CD14-positive monocyte (primary cell): ENCODE measurements at regions not wholly inside any gene's neighbourhood (a gene's known extent, or its start where the extent isn't known, plus 50 kb on each side); places are given as distances from the start of the nearest gene placed in this dataset.

Experiments
- DNase-seq, 3 donors: peaks; one replicate each; pipeline ENCODE4 v3.0.0-alpha.2; 2011 to 2022
- H2AFZ ChIP-seq: 2 replicates; pipeline ENCODE4 v1.6.0; 2012; ENCODE audit warnings: mild to moderate bottlenecking, low read depth, low read length, inconsistent platforms; ENCODE audit not compliant: insufficient read depth, poor library complexity, severe bottlenecking
- H3K27ac ChIP-seq, 2 donors: 1 replicate in 1 of 2; 2 replicates in 1 of 2; pipeline ENCODE4 v1.5.1; 2012 to 2013; ENCODE audit warnings: low read length in 2 of 2, control low read depth in 1 of 2, inconsistent platforms in 1 of 2, low read depth in 1 of 2, mild to moderate bottlenecking in 1 of 2
- H3K27me3 ChIP-seq, 2 donors: one replicate each; pipeline versions ENCODE4 v1.6.0 to v1.6.1; 2011 to 2013; ENCODE audit warnings: low read length in 2 of 2; ENCODE audit not compliant: control insufficient read depth in 2 of 2, insufficient read depth in 2 of 2
- H3K36me3 ChIP-seq, 2 donors: replicated peaks in 1 of 2; 1 replicate in 1 of 2; 2 replicates in 1 of 2; pipeline versions ENCODE4 v1.5.1 to v1.6.1; 2012 to 2013; ENCODE audit warnings: low read length in 2 of 2, control low read depth in 1 of 2, inconsistent platforms in 1 of 2, mild to moderate bottlenecking in 1 of 2; ENCODE audit not compliant: insufficient read depth in 2 of 2, control insufficient read depth in 1 of 2
- H3K4me1 ChIP-seq, 2 donors: 1 replicate in 1 of 2; 2 replicates in 1 of 2; pipeline versions ENCODE4 v1.5.1 to v1.6.1; 2012 to 2013; ENCODE audit warnings: low read length in 2 of 2, control low read depth in 1 of 2, inconsistent platforms in 1 of 2, mild to moderate bottlenecking in 1 of 2, moderate library complexity in 1 of 2; ENCODE audit not compliant: insufficient read depth in 2 of 2, control insufficient read depth in 1 of 2
- H3K4me2 ChIP-seq: replicated peaks from 2 replicates; pipeline ENCODE3; 2012; ENCODE audit warnings: low read length, moderate library complexity, mild to moderate bottlenecking; ENCODE audit not compliant: poor library complexity, severe bottlenecking; ENCODE audit errors: extremely low read depth
- H3K4me3 ChIP-seq, 3 experiments: fragments of 200-600 bp in 1 of 3; sonication (generic) in 1 of 3; replicated peaks in 1 of 3; 1 replicate in 2 of 3; 2 replicates in 1 of 3; pipeline ENCODE4 v1.5.1; 2011 to 2013; ENCODE audit warnings: low read length in 3 of 3, mild to moderate bottlenecking in 3 of 3, control low read depth in 2 of 3, low read depth in 2 of 3, inconsistent platforms in 1 of 3, moderate library complexity in 1 of 3
- H3K79me2 ChIP-seq: 2 replicates; pipeline ENCODE4 v1.6.0; 2012; ENCODE audit warnings: mild to moderate bottlenecking, control low read depth, inconsistent platforms, low read length, moderate library complexity; ENCODE audit not compliant: insufficient read depth
- H3K9ac ChIP-seq: 2 replicates; pipeline ENCODE4 v1.6.0; 2017; ENCODE audit warnings: low read length, mild to moderate bottlenecking; ENCODE audit not compliant: insufficient read depth, poor library complexity, severe bottlenecking
- H3K9me3 ChIP-seq, 2 donors: replicated peaks in 1 of 2; 1 replicate in 1 of 2; 2 replicates in 1 of 2; pipeline versions ENCODE4 v1.5.1 to v1.6.1; 2012 to 2013; ENCODE audit warnings: low read length in 2 of 2, control low read depth in 1 of 2; ENCODE audit not compliant: control insufficient read depth in 1 of 2, insufficient read depth in 1 of 2
- H4K20me1 ChIP-seq: 2 replicates; pipeline ENCODE4 v1.6.0; 2012; ENCODE audit warnings: mild to moderate bottlenecking, low read length, control low read depth, moderate library complexity; ENCODE audit not compliant: insufficient read depth
- H3K27ac Mint-ChIP-seq, 7 donors: one replicate each; pipeline ENCODE4 v1.8.0; 2020; ENCODE audit warnings: mild to moderate bottlenecking in 7 of 7, mixed read lengths in 7 of 7, moderate library complexity in 6 of 7, inconsistent platforms in 2 of 7
- H3K27me3 Mint-ChIP-seq, 3 donors: one replicate each; pipeline ENCODE4 v1.8.0; 2021 to 2022; ENCODE audit warnings: low read depth in 3 of 3, mild to moderate bottlenecking in 3 of 3, mixed read lengths in 3 of 3, moderate library complexity in 3 of 3, inconsistent platforms in 1 of 3
- H3K36me3 Mint-ChIP-seq, 2 donors: one replicate each; pipeline ENCODE4 v1.8.0; 2020; ENCODE audit warnings: mixed read lengths in 2 of 2, inconsistent platforms in 1 of 2, mild to moderate bottlenecking in 1 of 2
- H3K4me1 Mint-ChIP-seq: one replicate; pipeline ENCODE4 v1.8.0; 2020; ENCODE audit warnings: mild to moderate bottlenecking, mixed read lengths
- H3K4me3 Mint-ChIP-seq, 2 donors: one replicate each; pipeline ENCODE4 v1.8.0; 2020; ENCODE audit warnings: mild to moderate bottlenecking in 2 of 2, mixed read lengths in 2 of 2, moderate library complexity in 1 of 2
- H3K9me3 Mint-ChIP-seq, 7 donors: one replicate each; pipeline ENCODE4 v1.8.0; 2020 to 2022; ENCODE audit warnings: mixed read lengths in 7 of 7, mild to moderate bottlenecking in 6 of 7, moderate library complexity in 6 of 7, inconsistent platforms in 2 of 7
- CTCF ChIP-seq: fragments of 200-600 bp; IDR thresholded peaks from one replicate; pipeline ENCODE4 v1.8.0; 2022; ENCODE audit warnings: antibody characterized with exemption, mild to moderate bottlenecking
- WGBS: methylation state at CpG from one replicate; pipeline ENCODE4 v1.1.5; 2013; ENCODE audit warnings: missing lambda C conversion rate; ENCODE audit not compliant: insufficient coverage; 5-methylcytosine and 5-hydroxymethylcytosine counted together
- intact Hi-C, 2 donors: fragments of 100-400 bp; cut with micrococcal nuclease; formaldehyde crosslinking; loops; one replicate each; pipeline versions ENCODE4 v1.15.0 to v1.15.1; 2023

DNA sequence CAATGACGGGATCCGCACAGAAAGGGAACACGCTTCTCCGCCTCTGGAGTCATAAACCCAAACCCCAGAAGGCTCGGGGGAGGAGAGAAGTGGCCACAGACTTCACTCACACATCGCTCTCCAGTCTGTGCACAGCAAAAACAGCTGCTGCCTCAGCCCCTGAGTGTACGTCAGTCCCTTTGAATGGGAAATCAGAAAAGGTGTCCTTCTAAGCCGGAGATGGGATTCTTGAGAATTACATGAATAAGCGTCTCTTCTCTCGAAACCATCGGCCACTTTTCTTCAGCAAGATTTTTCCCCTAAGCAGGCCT is 78.3 kb downstream of the PDCL3 start:
- no peak overlapping the region for H3K27ac Mint-ChIP-seq
- no peak overlapping the region for H3K4me3 Mint-ChIP-seq
- Histone ChIP-seq H4K20me1 (no peaks in the 10 kb centered on the region), H3K4me3 (no peak overlapping the region), H3K9me3 (peaks cover 0 to 3% of the 10 kb centered on the region in 2 donors), H3K79me2 (no peaks in the 10 kb centered on the region), H3K4me1 (no peaks in the 10 kb centered on the region), H3K36me3 (no peaks in the 10 kb centered on the region), H3K27ac (no peak overlapping the region), H3K4me2 (no peak overlapping the region), H3K27me3 (peaks cover 3 to 7% of the 10 kb centered on the region in 2 donors), H3K9ac (no peak overlapping the region), H2AFZ (no peak overlapping the region)
- TF ChIP-seq CTCF, result no peak
- DNase-seq, result no peak
- 95% methylated on average over 4 of the region's 11 CpGs for WGBS
- peaks cover 0 to 8% (median 2%) of the 10 kb centered on the region in 7 donors for H3K9me3 Mint-ChIP-seq
- peaks cover 7% of the 10 kb centered on the region for H3K4me1 Mint-ChIP-seq
- intact Hi-C loops, result no loop called here
- H3K27me3 Mint-ChIP-seq, result peaks cover 5 to 17% (median 12%) of the 10 kb centered on the region in 3 donors
- H3K36me3 Mint-ChIP-seq, result no peaks in the 10 kb centered on the region

DNA sequence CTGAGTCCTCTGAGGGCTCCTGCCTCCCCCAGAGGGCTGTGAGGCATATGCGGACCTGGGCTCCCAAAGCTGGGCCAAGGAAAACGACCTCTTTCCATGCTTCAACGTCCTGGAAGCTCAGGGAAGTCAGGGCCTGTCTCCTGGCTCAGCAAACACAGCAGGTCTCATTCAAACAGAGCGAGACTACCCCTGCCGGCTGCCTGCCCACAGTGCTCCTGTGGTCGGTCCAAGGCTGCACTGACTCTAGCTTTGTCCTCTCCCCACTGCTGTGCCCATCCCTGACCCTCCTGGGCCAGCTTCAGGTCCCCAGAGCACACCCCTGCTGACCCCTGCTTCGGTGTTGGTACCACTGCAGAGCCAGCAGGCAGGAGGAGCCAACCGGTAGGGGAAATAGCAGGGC is 79.6 kb downstream of the PDCL3 start:
- WGBS, result 93% methylated on average over 7 of the region's 8 CpGs
- Histone ChIP-seq H3K4me1 (no peaks in the 10 kb centered on the region), H2AFZ (no peak overlapping the region), H3K27ac (no peak overlapping the region), H3K9ac (no peak overlapping the region), H3K4me3 (no peak overlapping the region), H4K20me1 (no peaks in the 10 kb centered on the region), H3K27me3 (peaks cover 0 to 7% of the 10 kb centered on the region in 2 donors), H3K79me2 (no peaks in the 10 kb centered on the region), H3K9me3 (peaks cover 0 to 3% of the 10 kb centered on the region in 2 donors), H3K4me2 (no peak overlapping the region), H3K36me3 (no peaks in the 10 kb centered on the region)
- peaks cover 7% of the 10 kb centered on the region for H3K4me1 Mint-ChIP-seq
- intact Hi-C loops, result no loop called here
- no peak for DNase-seq
- no peak overlapping the region for H3K27ac Mint-ChIP-seq
- H3K4me3 Mint-ChIP-seq, result no peak overlapping the region
- peaks cover 0 to 8% (median 2%) of the 10 kb centered on the region in 7 donors for H3K9me3 Mint-ChIP-seq
- H3K27me3 Mint-ChIP-seq, result peaks cover 2 to 10% (median 9%) of the 10 kb centered on the region in 3 donors
- no peaks in the 10 kb centered on the region for H3K36me3 Mint-ChIP-seq
- TF ChIP-seq CTCF, result no peak
